GM19455 (cell line): ENCODE measurements at regions not wholly inside any gene's neighbourhood (a gene's known extent, or its start where the extent isn't known, plus 50 kb on each side); places are given as distances from the start of the nearest gene placed in this dataset.

Experiments
- ATAC-seq: cut with Tn5 transposase; IDR thresholded peaks from one replicate; pipeline ENCODE4 v1.9.1; 2021; ENCODE audit not compliant: unreplicated experiment

GRCh38 chr5:9699681-9700080 is 69.5 kb upstream of the TAS2R1 start:
- ATAC-seq = no peak

DNA sequence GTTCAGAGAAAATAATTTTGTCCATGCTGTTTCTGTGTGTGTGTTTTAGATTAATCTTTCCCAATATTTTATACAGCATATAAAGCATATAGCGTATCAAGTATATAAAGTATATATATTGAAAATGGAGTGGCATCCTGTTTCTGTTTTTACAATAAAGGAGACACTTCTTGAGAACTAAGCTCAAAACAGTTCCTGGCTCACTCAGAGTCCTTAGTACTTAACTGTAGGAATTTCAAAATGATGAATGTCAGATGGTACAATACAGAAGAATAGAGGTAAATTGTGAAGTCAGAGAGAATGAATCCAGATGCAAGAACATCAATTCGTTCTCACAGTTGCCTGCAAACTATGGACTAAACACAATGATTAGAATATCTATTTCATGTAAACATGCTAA is 68.7 kb upstream of the TAS2R1 start:
- no peak for ATAC-seq

- ATAC-seq = no peak
Observed at GRCh38 chr5:9698125-9698826, 68.1 kb upstream of the TAS2R1 start.

- no peak for ATAC-seq
Observed at GRCh38 chr5:9692576-9692975, 62.4 kb upstream of the TAS2R1 start.

GRCh38 chr5:9691261-9691660 is 61.1 kb upstream of the TAS2R1 start:
- no peak for ATAC-seq

DNA sequence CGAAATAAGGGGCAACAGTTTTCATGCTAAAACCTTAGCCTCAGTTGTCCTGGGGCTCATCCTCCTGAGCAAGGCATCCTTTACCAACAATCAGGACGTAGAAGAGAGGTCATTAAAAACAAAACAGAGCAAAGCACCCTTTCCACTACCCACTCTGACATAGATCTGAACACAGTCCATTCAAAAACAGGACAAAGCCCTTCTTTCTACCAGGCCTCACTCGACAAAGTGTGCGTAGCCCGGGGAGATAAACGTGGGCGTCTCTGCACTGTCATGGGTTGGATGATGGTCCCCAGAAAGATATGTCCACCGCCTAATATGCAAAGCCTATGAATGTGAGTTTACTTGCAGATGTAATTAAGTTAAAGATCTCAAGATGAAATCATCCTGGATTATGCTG is 60.6 kb upstream of the TAS2R1 start:
- no peak for ATAC-seq

GRCh38 chr5:9686216-9686615 is 56.1 kb upstream of the TAS2R1 start:
- no peak for ATAC-seq

DNA sequence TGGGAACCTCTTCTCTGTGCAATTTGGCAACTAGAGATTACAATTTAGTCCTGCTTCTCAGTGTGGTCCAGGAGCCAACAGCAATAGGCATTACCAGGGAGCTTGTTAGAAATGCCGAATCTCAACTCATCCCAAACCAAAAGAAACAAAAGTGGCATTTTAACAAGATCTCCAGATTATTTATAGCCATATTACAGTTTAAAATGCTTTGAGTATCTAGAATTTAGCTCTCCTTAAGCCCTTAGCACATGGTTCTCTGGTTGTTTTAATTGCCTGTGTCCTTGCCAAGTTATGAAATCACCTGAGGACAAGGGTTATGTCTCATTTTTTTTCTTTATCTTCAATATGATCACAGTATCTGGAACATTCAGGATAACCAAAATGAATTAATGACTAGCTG is 51.6 kb upstream of the TAS2R1 start:
- no peak for ATAC-seq
